ENCODE measurements at regions not wholly inside any gene's neighbourhood (a gene's known extent, or its start where the extent isn't known, plus 50 kb on each side); places are given as distances from the start of the nearest gene placed in this dataset.

DNA sequence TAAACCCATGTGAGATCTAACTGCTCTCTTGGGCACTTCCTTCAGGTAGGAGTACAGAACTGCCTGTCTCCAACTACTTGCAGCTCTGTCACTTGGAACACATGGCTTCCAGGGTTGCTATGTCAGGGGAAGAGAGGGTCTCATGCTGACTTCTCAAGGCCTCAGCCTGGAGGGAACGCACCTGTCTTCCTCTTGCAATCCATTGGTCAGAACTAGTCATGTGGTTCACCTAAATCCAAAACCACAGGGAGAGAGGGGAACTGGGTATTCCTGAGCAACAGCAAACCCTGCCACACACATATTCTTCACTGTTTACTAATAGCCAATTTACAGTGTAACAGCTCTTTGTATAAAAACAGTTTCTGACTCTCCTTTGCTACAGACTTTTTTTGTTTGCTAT, 206.1 kb downstream of the KCNJ2 start:
- TF ChIP-seq POLR2A (IDR thresholded peaks at IDR 0.05; ENCODE audit: low read depth, low read length) = no peak
- no peak for TF ChIP-seq TAF1 (IDR thresholded peaks at IDR 0.05; ENCODE audit: low read depth, low read length)
